SK-MEL-5 (cell line): ENCODE measurements at regions not wholly inside any gene's neighbourhood (a gene's known extent, or its start where the extent isn't known, plus 50 kb on each side); places are given as distances from the start of the nearest gene placed in this dataset.

ENCODE experiments used
- DNase-seq: peaks from one replicate; pipeline ENCODE4 v3.0.0-alpha.2; 2016; ENCODE audit warnings: low read depth, low spot score
- in situ Hi-C: cut with HindIII; loops from 2 replicates; pipeline ENCODE4 v1.10.0; 2016; ENCODE audit warnings: low sequenced_read_pairs, high pct_unique_total_duplicates, low pct_unique_long_range_greater_than_20kb
- small RNA-seq, 2 experiments: library from RNA; depleted of rRNA; stranded (forward); fragments of <200 nt; gene quantifications; one replicate each; pipeline ENCODE3, GENCODE V24; 2014

DNA sequence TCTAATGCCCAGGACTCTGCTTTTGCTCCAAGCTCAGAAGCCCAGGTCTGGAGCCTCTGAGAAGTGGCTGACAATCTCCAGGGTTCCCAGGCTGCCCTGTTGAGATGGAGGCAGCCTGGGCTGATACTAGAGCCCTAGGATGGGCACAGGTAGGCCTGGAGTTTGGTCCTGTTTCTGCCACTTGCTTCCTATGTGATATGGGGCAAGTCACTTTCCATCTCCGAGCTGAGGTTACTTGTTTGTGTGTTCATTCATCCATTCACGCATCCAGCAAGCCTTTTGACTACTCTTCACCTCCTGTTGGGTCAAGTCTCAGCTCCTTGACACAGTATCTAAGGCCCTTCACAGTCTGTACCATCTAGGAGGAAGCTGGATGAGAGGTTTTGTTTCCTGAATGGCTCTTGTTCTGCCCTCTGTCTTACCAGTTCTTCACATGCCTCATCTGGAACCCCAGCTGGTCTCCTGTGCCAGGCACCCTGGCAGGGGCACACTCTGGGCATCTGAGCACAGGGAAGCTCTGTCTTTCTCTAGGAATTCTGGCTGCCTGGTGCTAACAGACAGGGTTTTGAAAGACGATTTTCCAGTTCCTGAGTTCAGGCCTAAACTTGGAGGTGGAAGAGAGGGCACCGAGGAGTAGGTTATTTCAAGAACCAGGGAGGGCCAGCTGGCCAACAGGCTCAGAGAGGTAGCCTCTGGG is 53.2 kb upstream of the AMPD3 start:
- in situ Hi-C loops = no loop called here
- no peak for DNase-seq

Small RNAs in the stretch of these regions (small RNA-seq; reads per million reads assigned to genes)
- gene RNU6ATAC33P = 0 reads per million in 2 experiments
